ENCODE measurements at regions not wholly inside any gene's neighbourhood (a gene's known extent, or its start where the extent isn't known, plus 50 kb on each side); places are given as distances from the start of the nearest gene placed in this dataset.

DNA sequence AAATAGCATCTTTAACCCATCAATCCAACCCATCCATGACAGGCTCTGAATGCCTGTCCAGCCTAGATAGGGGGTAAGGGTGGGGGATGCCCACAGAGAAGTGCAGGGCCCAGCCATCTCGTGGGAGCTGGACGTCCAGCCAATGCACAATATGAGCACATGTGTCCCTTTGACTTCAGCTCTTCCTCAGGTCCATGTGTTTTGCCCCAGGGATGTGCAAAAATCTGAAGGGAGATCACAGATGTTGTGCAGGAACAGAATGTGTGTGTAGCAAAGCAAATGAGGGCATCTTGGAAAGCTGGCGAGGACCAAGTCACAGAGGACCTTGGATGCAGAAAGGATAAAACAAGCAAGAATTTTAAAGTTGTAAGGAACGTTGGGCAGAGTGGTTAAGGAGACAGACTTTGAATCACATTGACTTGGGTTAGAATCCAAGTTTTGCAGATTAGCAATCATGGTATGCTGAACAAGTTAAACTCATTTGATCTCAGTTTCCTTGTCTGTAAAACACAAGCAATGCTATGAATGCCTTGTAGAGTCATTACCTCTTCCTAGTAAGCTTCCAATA lies 104.5 kb downstream of the TTC32 start:
- no peak overlapping the region for H3K4me3 ChIP-seq (ENCODE audit: low read length)
- peaks cover 21% of the 10 kb centered on the region for H3K4me1 ChIP-seq (ENCODE audit: control insufficient read depth, insufficient read depth, low read length)
- no peaks in the 10 kb centered on the region for H3K36me3 ChIP-seq (ENCODE audit: insufficient read depth, low read length)
- no peaks in the 10 kb centered on the region for H3K9me3 ChIP-seq (replicated peaks; ENCODE audit: low read length)
- no peaks in the 10 kb centered on the region for H3K27me3 ChIP-seq (ENCODE audit: control insufficient read depth, insufficient read depth, low read length)
- H3K9ac ChIP-seq (ENCODE audit: low read depth, low read length): no peak overlapping the region
- no peak overlapping the region for H3K4me2 ChIP-seq (ENCODE audit: low read length)

DNA sequence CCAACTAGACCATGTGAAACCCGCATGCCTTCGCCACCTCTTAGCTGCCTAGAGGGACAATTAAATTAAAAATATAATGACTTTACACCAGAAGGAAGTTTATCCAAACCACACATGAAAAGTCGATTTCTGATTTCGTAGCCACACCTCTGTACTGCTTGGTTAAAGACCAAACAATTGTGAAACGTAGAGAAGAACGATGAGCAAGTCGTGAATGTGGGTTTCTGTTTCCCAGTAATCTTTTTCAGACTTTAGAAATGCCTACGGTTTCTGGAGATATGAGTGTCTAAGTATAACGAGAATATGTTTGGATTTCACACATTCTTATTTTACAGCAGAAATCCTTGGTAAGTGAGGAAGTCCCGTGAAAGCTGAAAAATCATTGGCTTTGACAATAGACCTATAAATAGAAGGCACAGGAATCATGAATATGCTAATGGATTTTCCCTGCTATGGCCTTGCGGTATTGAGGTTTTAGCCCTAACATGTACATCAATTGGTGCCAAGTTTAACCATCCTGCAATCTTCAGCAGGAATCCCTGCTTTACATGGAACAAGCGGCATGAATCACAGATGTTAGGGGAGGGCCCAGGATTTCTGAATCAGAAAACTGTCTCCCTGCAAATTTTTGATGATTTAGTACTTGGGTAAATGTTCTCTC lies 105.6 kb downstream of the TTC32 start:
- Histone ChIP-seq H3K4me3 (ENCODE audit: low read length) (no peak overlapping the region), H3K4me2 (ENCODE audit: low read length) (peak overlapping the region; percentile 28), H3K27me3 (ENCODE audit: control insufficient read depth, insufficient read depth, low read length) (no peaks in the 10 kb centered on the region), H3K9ac (ENCODE audit: low read depth, low read length) (no peak overlapping the region), H3K36me3 (ENCODE audit: insufficient read depth, low read length) (no peaks in the 10 kb centered on the region), H3K4me1 (ENCODE audit: control insufficient read depth, insufficient read depth, low read length) (peaks cover 10% of the 10 kb centered on the region), H3K9me3 (replicated peaks; ENCODE audit: low read length) (no peaks in the 10 kb centered on the region)

DNA sequence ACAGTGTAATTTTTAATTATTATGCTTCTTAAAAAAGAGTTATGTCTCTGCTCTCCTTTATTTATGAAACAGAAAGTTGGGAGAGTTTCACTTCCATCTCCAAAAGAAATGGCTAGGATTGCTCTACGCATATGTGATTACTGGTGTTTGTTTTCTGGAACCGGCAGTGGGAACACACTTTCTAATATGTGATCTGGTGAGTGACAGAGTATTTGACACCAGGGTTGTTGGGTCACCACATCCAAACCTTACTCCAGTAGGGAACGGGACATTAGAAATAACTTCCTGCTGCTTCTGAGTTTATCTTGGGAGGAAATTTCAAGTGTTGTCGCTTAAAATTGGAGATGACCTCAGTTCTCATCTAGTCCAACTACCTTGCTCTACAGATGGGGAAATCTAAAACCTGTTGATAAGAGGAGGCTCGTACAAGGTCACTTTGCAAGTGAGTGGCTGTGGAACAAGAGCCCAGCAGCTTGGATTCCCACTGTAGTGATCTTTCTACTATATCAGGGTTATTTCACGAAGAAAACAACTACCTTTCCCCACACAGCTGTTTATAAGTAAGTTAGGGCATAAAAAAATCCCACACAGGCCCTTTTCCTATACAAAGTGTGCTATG lies 108.5 kb downstream of the TTC32 start:
- no peaks in the 10 kb centered on the region for H3K27me3 ChIP-seq (ENCODE audit: control insufficient read depth, insufficient read depth, low read length)

DNA sequence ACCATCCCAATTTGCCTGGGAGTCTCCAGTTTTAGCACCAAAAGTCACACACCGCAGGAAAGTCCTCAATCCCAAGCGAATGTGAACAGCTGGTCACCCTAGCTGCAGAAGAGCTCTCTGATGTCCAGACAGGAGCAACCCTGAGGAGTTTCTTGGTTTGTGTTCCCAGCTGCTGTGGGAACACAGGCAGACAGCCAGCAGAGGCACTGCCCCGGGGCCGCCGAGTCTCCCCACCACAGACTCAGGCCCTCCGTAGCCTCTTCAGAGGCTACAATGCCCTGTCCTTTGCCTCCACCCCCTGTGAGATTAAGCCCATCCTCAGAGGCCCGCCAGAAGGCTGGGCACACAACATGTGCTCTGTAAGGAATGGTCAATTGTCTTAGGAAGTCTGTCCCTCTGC lies 111.5 kb downstream of the TTC32 start:
- Histone ChIP-seq H3K4me2 (ENCODE audit: low read length) (no peak overlapping the region), H3K36me3 (ENCODE audit: insufficient read depth, low read length) (no peaks in the 10 kb centered on the region), H3K9me3 (replicated peaks; ENCODE audit: low read length) (no peaks in the 10 kb centered on the region), H3K4me3 (ENCODE audit: low read length) (no peak overlapping the region), H3K27me3 (ENCODE audit: control insufficient read depth, insufficient read depth, low read length) (no peaks in the 10 kb centered on the region), H3K9ac (ENCODE audit: low read depth, low read length) (no peak overlapping the region), H3K4me1 (ENCODE audit: control insufficient read depth, insufficient read depth, low read length) (peaks cover 25% of the 10 kb centered on the region)

More for the DNA sequence above, 108.5 kb downstream of the TTC32 start:
- H3K9me3 ChIP-seq (replicated peaks; ENCODE audit: low read length): no peaks in the 10 kb centered on the region
- no peak overlapping the region for H3K4me3 ChIP-seq (ENCODE audit: low read length)
- H3K4me1 ChIP-seq (ENCODE audit: control insufficient read depth, insufficient read depth, low read length): peaks cover 3% of the 10 kb centered on the region
- no peak overlapping the region for H3K4me2 ChIP-seq (ENCODE audit: low read length)
- H3K36me3 ChIP-seq (ENCODE audit: insufficient read depth, low read length): no peaks in the 10 kb centered on the region
- no peak overlapping the region for H3K9ac ChIP-seq (ENCODE audit: low read depth, low read length)

DNA sequence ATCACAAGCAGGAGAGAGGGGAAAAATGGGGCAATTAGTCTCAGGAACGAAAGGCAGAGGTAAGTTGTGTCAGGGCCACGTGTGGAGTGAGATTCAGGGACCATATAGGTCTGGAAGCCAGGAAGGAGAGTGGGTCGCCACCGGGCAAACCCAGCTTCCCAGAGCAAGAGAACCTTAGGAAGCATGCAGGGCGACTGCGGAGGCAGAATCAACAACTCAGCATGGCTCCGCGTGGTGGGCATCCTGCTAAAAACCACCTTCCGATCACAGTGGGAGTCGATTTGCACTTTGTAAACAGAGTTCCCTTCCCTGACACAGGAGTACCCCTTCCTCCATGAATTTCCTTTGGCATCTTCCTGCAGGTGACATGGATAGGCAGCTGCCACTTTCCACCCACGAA lies 114.6 kb downstream of the TTC32 start:
- Histone ChIP-seq H3K9me3 (replicated peaks; ENCODE audit: low read length) (no peaks in the 10 kb centered on the region), H3K4me3 (ENCODE audit: low read length) (no peak overlapping the region), H3K36me3 (ENCODE audit: insufficient read depth, low read length) (no peaks in the 10 kb centered on the region), H3K9ac (ENCODE audit: low read depth, low read length) (peak overlapping the region; percentile 42), H3K4me1 (ENCODE audit: control insufficient read depth, insufficient read depth, low read length) (peaks cover 29% of the 10 kb centered on the region), H3K4me2 (ENCODE audit: low read length) (no peak overlapping the region), H3K27me3 (ENCODE audit: control insufficient read depth, insufficient read depth, low read length) (no peaks in the 10 kb centered on the region)

DNA sequence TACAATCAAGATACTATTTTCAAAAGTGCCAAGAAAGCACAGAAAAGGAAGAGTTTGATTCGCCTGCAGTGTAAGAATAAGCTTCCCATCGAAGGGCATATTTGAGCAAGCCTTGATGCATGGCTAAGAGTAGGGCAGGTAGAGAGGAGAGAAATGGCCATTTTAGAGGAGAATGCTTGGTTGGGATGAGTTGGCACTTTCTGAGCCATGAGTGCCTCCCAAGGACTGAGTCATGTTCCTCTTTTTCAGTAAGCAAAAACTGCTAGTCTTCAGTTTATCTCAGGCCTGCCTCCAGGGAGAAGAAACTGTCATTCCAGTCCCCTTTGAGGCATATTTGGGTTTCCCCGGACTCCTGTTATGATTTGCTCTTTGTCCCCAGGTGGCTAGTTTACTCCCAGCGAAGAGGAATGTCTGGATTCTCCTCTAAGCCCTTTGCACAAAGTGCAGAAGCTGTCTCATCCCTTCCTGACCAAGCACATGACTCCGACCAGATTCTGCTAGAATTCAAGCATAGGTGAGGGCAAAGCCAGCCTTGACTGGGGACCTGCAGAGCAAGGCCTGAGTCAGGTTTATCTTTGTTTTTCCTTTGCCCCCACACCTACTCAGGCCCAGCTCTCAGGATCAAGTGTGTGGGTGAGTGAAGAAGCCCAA lies 115.2 kb downstream of the TTC32 start:
- peak overlapping the region; percentile 42 for H3K9ac ChIP-seq (ENCODE audit: low read depth, low read length)
- H3K4me3 ChIP-seq (ENCODE audit: low read length): no peak overlapping the region

DNA sequence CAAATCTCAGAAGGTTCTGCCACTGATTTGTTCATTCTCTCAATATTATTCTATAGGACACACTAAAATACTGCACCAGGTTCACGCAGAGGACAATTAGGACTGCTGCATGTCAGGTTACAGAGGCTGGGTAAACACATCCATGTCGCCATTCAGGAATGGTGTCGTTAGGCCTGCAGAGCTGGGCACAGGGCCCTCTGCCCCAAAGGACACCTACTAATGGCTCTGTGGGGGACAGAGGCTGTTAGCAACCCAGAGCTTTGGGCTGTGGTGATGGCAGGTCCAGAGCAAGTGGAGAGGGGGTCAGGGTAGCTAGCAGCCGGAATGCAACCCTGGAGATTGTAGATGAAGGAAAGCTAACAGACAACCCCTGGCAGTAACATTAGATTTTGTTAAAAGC lies 115.9 kb downstream of the TTC32 start:
- no peaks in the 10 kb centered on the region for H3K27me3 ChIP-seq (ENCODE audit: control insufficient read depth, insufficient read depth, low read length)
- peaks cover 29% of the 10 kb centered on the region for H3K4me1 ChIP-seq (ENCODE audit: control insufficient read depth, insufficient read depth, low read length)
- H3K9ac ChIP-seq (ENCODE audit: low read depth, low read length): peak overlapping the region; percentile 30
- H3K4me3 ChIP-seq (ENCODE audit: low read length): no peak overlapping the region
- H3K9me3 ChIP-seq (replicated peaks; ENCODE audit: low read length): no peaks in the 10 kb centered on the region
- no peaks in the 10 kb centered on the region for H3K36me3 ChIP-seq (ENCODE audit: insufficient read depth, low read length)
- no peak overlapping the region for H3K4me2 ChIP-seq (ENCODE audit: low read length)

More for the DNA sequence above, 115.2 kb downstream of the TTC32 start:
- H3K4me1 ChIP-seq (ENCODE audit: control insufficient read depth, insufficient read depth, low read length): peaks cover 29% of the 10 kb centered on the region
- H3K27me3 ChIP-seq (ENCODE audit: control insufficient read depth, insufficient read depth, low read length): no peaks in the 10 kb centered on the region
- no peaks in the 10 kb centered on the region for H3K9me3 ChIP-seq (replicated peaks; ENCODE audit: low read length)
- H3K36me3 ChIP-seq (ENCODE audit: insufficient read depth, low read length): no peaks in the 10 kb centered on the region
- H3K4me2 ChIP-seq (ENCODE audit: low read length): peak overlapping the region; percentile 6

DNA sequence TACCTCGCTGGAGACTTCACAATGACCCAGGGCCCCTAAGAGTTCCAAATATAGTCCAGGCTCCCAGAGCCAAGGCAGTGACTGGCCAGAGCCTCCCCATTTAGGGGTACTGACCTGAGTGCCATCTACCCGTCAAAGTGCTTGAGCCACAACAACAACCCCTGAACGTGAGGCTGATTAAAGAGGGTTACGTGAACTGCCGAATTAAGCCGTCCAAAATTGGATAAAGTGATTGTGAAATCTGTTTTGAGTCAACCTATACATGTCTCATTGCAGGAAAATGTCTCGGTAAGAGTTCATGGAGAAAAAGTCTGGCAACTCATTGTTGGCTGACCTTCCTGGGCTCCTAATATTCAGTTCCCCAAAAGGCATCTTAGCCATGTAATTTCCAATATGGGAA lies 116.3 kb downstream of the TTC32 start:
- no peaks in the 10 kb centered on the region for H3K36me3 ChIP-seq (ENCODE audit: insufficient read depth, low read length)
- H3K4me3 ChIP-seq (ENCODE audit: low read length): no peak overlapping the region
- no peak overlapping the region for H3K4me2 ChIP-seq (ENCODE audit: low read length)
- H3K9ac ChIP-seq (ENCODE audit: low read depth, low read length): peak overlapping the region; percentile 30
- no peaks in the 10 kb centered on the region for H3K9me3 ChIP-seq (replicated peaks; ENCODE audit: low read length)
- H3K4me1 ChIP-seq (ENCODE audit: control insufficient read depth, insufficient read depth, low read length): peaks cover 27% of the 10 kb centered on the region
- no peaks in the 10 kb centered on the region for H3K27me3 ChIP-seq (ENCODE audit: control insufficient read depth, insufficient read depth, low read length)

DNA sequence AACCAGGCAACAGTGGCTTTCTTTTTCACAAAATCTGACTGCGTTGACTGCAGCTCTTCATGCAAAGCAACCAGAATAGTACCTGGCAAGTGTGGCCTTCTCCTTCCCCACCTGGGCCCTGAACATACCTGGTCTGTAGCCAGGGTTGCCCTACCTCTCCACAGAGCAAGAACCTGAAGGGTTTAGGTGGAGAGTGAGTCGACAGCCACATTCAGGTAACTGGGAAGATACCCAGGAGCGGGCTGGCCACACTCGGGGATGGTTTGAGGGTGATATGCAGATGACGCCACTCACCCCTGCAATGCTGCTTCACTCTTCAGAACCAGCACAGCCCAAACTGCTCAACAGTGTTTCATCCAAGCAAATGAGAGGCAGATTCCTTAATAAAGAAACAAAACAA lies 117.3 kb downstream of the TTC32 start:
- Histone ChIP-seq H3K27me3 (ENCODE audit: control insufficient read depth, insufficient read depth, low read length) (peaks cover 3% of the 10 kb centered on the region), H3K36me3 (ENCODE audit: insufficient read depth, low read length) (no peaks in the 10 kb centered on the region), H3K4me1 (ENCODE audit: control insufficient read depth, insufficient read depth, low read length) (peaks cover 25% of the 10 kb centered on the region), H3K4me2 (ENCODE audit: low read length) (no peak overlapping the region), H3K9me3 (replicated peaks; ENCODE audit: low read length) (no peaks in the 10 kb centered on the region), H3K4me3 (ENCODE audit: low read length) (no peak overlapping the region), H3K9ac (ENCODE audit: low read depth, low read length) (no peak overlapping the region)

DNA sequence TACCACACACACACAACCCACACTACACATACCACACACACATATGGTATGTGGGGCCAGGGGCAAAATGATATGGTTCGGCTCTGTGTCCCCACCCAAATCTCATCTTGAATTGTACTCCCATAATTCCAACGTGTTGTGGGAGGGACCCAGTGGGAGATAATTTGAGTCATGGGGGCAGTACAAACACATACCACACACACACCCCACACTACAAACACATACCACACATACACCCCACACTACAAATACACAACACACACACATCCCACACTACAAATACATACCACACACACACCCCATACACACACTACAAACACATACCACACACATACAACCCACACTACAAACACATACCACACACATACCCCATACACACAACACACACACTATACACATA lies 117.8 kb downstream of the TTC32 start:
- H3K9me3 ChIP-seq (replicated peaks; ENCODE audit: low read length): no peaks in the 10 kb centered on the region
- H3K4me1 ChIP-seq (ENCODE audit: control insufficient read depth, insufficient read depth, low read length): peaks cover 25% of the 10 kb centered on the region
- H3K4me3 ChIP-seq (ENCODE audit: low read length): no peak overlapping the region
- no peak overlapping the region for H3K4me2 ChIP-seq (ENCODE audit: low read length)
- H3K36me3 ChIP-seq (ENCODE audit: insufficient read depth, low read length): no peaks in the 10 kb centered on the region
- H3K9ac ChIP-seq (ENCODE audit: low read depth, low read length): no peak overlapping the region
- peaks cover 9% of the 10 kb centered on the region for H3K27me3 ChIP-seq (ENCODE audit: control insufficient read depth, insufficient read depth, low read length)

DNA sequence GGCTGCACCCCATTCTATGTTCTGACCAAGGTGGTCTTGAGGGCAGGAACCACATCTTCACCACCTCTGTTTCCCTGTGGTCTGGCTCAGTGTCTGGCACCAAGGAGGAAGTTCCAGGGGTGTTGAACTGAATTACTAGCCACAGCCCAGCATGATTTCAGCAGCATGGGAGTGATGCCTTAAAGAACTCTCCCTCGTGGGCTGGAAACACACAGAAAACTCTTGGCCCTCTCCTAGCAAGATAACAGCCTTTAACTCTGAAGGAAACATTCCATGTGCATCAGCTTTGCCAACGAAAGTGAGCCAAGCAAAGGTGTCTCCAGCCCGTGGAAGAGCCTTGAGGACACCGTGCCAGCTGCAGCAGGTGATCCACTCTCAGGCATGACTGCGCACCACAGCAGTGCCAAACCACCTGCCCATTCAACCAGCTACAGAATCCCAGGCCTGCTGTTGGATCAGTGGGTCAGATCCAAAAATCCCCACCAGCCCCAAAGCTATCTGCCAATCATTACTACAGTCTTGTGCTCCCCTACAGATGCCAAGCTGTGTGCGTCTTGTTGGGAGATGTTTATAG lies 124.8 kb downstream of the TTC32 start:
- peaks cover 9% of the 10 kb centered on the region for H3K4me1 ChIP-seq (ENCODE audit: control insufficient read depth, insufficient read depth, low read length)
- H3K4me2 ChIP-seq (ENCODE audit: low read length): no peak overlapping the region
- H3K27me3 ChIP-seq (ENCODE audit: control insufficient read depth, insufficient read depth, low read length): peaks cover 9% of the 10 kb centered on the region
- H3K9ac ChIP-seq (ENCODE audit: low read depth, low read length): no peak overlapping the region
- H3K4me3 ChIP-seq (ENCODE audit: low read length): no peak overlapping the region
- H3K9me3 ChIP-seq (replicated peaks; ENCODE audit: low read length): no peaks in the 10 kb centered on the region
- no peaks in the 10 kb centered on the region for H3K36me3 ChIP-seq (ENCODE audit: insufficient read depth, low read length)

All from skeletal muscle satellite cell (primary cell).